ENCODE measurements at regions not wholly inside any gene's neighbourhood (a gene's known extent, or its start where the extent isn't known, plus 50 kb on each side); places are given as distances from the start of the nearest gene placed in this dataset.

GRCh38 chr10:43955002-43955596, 306.4 kb upstream of the ZNF32 start:
- Histone ChIP-seq H3K4me3 (ENCODE audit: low read length) (no peak overlapping the region), H3K27ac (ENCODE audit: low read depth in 1 of 2, low read length in 2 of 2) (no peak overlapping the region), H3K4me1 (ENCODE audit: insufficient read depth, low read length) (no peaks in the 10 kb centered on the region), H3K36me3 (ENCODE audit: insufficient read depth, low read length) (no peaks in the 10 kb centered on the region), H3K27me3 (ENCODE audit: control insufficient read depth in 1 of 2, insufficient read depth in 2 of 2, low read length in 2 of 2) (peaks cover 0 to 10% of the 10 kb centered on the region in 2 experiments), H3K9me3 (ENCODE audit: control insufficient read depth in 1 of 2, insufficient read depth in 1 of 2, low read length in 2 of 2) (no peaks in the 10 kb centered on the region)
- peaks cover 49% of the 10 kb centered on the region for H3K27me3 Mint-ChIP-seq
- ChIA-PET POLR2A (no interaction called here), CTCF (no interaction called here)
- no peaks in the 10 kb centered on the region for H3K9me3 Mint-ChIP-seq
- no peak overlapping the region for H3K27ac Mint-ChIP-seq
- no peak overlapping the region for H3K4me3 Mint-ChIP-seq
- no peaks in the 10 kb centered on the region for H3K4me1 Mint-ChIP-seq (ENCODE audit: low read depth)
- ATAC-seq (ENCODE audit: poor library complexity) (no peak), DNase-seq (no peak)
- intact Hi-C loops (cut with DNase I, micrococcal nuclease): no loop called here
- TF ChIP-seq CTCF (IDR thresholded peaks at IDR 0.05): no peak
- no peaks in the 10 kb centered on the region for H3K36me3 Mint-ChIP-seq (ENCODE audit: low read depth)

GRCh38 chr10:43953672-43954071, 305.0 kb upstream of the ZNF32 start:
- no peak overlapping the region for H3K4me3 ChIP-seq (ENCODE audit: low read length)
- Mint-ChIP-seq H3K4me3 (no peak overlapping the region), H3K4me1 (ENCODE audit: low read depth) (no peaks in the 10 kb centered on the region), H3K27me3 (peaks cover 44% of the 10 kb centered on the region), H3K27ac (no peak overlapping the region), H3K36me3 (ENCODE audit: low read depth) (no peaks in the 10 kb centered on the region), H3K9me3 (no peaks in the 10 kb centered on the region)
- no peak for TF ChIP-seq CTCF (IDR thresholded peaks at IDR 0.05)
- H3K27me3 ChIP-seq (ENCODE audit: control insufficient read depth in 1 of 2, insufficient read depth in 2 of 2, low read length in 2 of 2): peaks cover 0 to 10% of the 10 kb centered on the region in 2 experiments
- ATAC-seq (ENCODE audit: poor library complexity) (no peak), DNase-seq (no peak)
- H3K4me1 ChIP-seq (ENCODE audit: insufficient read depth, low read length): no peaks in the 10 kb centered on the region
- H3K9me3 ChIP-seq (ENCODE audit: control insufficient read depth in 1 of 2, insufficient read depth in 1 of 2, low read length in 2 of 2): no peaks in the 10 kb centered on the region
- H3K36me3 ChIP-seq (ENCODE audit: insufficient read depth, low read length): no peaks in the 10 kb centered on the region
- H3K27ac ChIP-seq (ENCODE audit: low read depth in 1 of 2, low read length in 2 of 2): no peak overlapping the region
- intact Hi-C loops (cut with DNase I, micrococcal nuclease): no loop called here
- CTCF ChIA-PET: no interaction called here
- POLR2A ChIA-PET: no interaction called here

DNA sequence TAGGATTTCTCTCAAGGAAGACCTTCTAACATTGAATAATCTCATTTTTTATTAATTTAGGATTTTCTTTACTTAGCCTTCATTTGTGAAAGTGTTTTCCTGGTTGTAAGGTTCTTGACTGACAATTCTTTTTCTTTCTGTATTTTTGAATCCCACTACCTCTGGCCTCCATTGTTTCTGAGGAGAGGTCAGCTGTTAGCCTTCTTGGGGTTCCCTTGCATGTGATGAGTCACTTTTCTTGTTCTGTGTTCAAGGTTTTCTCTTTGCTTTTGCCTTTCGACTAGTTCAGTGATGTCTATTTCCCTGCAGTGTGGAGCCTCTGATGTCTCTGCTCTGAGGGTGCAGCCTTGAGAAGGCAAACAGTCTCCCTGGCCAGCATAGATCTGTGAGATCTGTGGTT, 304.1 kb upstream of the ZNF32 start:
- no peak overlapping the region for H3K27ac Mint-ChIP-seq
- no peaks in the 10 kb centered on the region for H3K36me3 Mint-ChIP-seq (ENCODE audit: low read depth)
- no peak for DNase-seq
- intact Hi-C loops (cut with DNase I, micrococcal nuclease): no loop called here
- no peak for ATAC-seq (ENCODE audit: poor library complexity)
- no peak for TF ChIP-seq CTCF (IDR thresholded peaks at IDR 0.05)
- H3K27me3 Mint-ChIP-seq: peaks cover 44% of the 10 kb centered on the region
- no peak overlapping the region for H3K4me3 Mint-ChIP-seq
- ChIA-PET CTCF (no interaction called here), POLR2A (no interaction called here)
- Histone ChIP-seq H3K9me3 (ENCODE audit: control insufficient read depth in 1 of 2, insufficient read depth in 1 of 2, low read length in 2 of 2) (no peaks in the 10 kb centered on the region), H3K4me3 (ENCODE audit: low read length) (no peak overlapping the region), H3K27ac (ENCODE audit: low read depth in 1 of 2, low read length in 2 of 2) (no peak overlapping the region), H3K4me1 (ENCODE audit: insufficient read depth, low read length) (no peaks in the 10 kb centered on the region), H3K27me3 (ENCODE audit: control insufficient read depth in 1 of 2, insufficient read depth in 2 of 2, low read length in 2 of 2) (peaks cover 0 to 10% of the 10 kb centered on the region in 2 experiments), H3K36me3 (ENCODE audit: insufficient read depth, low read length) (no peaks in the 10 kb centered on the region)
- peaks cover 3% of the 10 kb centered on the region for H3K9me3 Mint-ChIP-seq
- no peaks in the 10 kb centered on the region for H3K4me1 Mint-ChIP-seq (ENCODE audit: low read depth)

Data from CD4-positive, alpha-beta T cell (primary cell).